Body of pancreas (tissue), 4 donors: ENCODE measurements at regions not wholly inside any gene's neighbourhood (a gene's known extent, or its start where the extent isn't known, plus 50 kb on each side); places are given as distances from the start of the nearest gene placed in this dataset.

Experiments used
- ATAC-seq: fragments of 150-250 bp; one replicate; pipeline ENCODE4 v1.9.1; 2016
- DNase-seq, 4 donors: peaks; one replicate each; pipeline ENCODE4 v3.0.0-alpha.2; 2019
- H3K27ac ChIP-seq, 4 donors: fragments of 200-600 bp; sonication (generic); 1 replicate in 3 of 4; 2 replicates in 1 of 4; pipeline versions ENCODE4 v1.5.1 to v1.6.1; 2016 to 2019; ENCODE audit warnings: mild to moderate bottlenecking in 1 of 4, mixed read lengths in 1 of 4, moderate library complexity in 1 of 4
- H3K27me3 ChIP-seq, 2 donors: fragments of 200-600 bp; sonication (generic); one replicate each; pipeline ENCODE4 v1.6.0; 2016; ENCODE audit warnings: mild to moderate bottlenecking in 1 of 2
- H3K36me3 ChIP-seq, 2 donors: fragments of 200-600 bp; sonication (generic); replicated peaks in 1 of 2; 2 replicates each; pipeline ENCODE4 v1.5.1; 2016; ENCODE audit warnings: low read depth in 2 of 2; ENCODE audit not compliant: insufficient read depth in 1 of 2
- H3K4me1 ChIP-seq: fragments of 200-600 bp; sonication (generic); one replicate; pipeline ENCODE4 v1.6.0; 2016
- H3K4me3 ChIP-seq, 2 donors: fragments of 200-600 bp; sonication (generic); 1 replicate in 1 of 2; 2 replicates in 1 of 2; pipeline ENCODE4 v1.5.1; 2016 to 2019
- H3K9me3 ChIP-seq, 3 donors: fragments of 200-600 bp; sonication (generic); 1 replicate in 2 of 3; 2 replicates in 1 of 3; pipeline ENCODE4 v1.5.1; 2016
- CTCF ChIP-seq, 7 experiments: fragments of 450-650 bp in 4 of 7; fragments of 200-600 bp in 3 of 7; sonication (generic) in 3 of 7; IDR thresholded peaks; one replicate each; pipeline ENCODE4 v1.5.1; 2016 to 2019; ENCODE audit warnings: antibody characterized with exemption in 7 of 7
- POLR2A ChIP-seq, 3 donors: fragments of 450-650 bp; IDR thresholded peaks; one replicate each; pipeline ENCODE4 v1.6.1; 2016; ENCODE audit warnings: antibody characterized with exemption in 3 of 3, mild to moderate bottlenecking in 2 of 3
- WGBS, 2 donors: methylation state at CpG; one replicate each; pipeline ENCODE4 v1.1.5; 2017; 5-methylcytosine and 5-hydroxymethylcytosine counted together
- intact Hi-C: fragments of 100-400 bp; cut with DNase I; formaldehyde crosslinking; loops from one replicate; pipeline ENCODE4 v1.15.1; 2023

GRCh38 chr9:13478639-13479038 is 199.1 kb upstream of the MPDZ start:
- DNase-seq, result no peak
- Histone ChIP-seq H3K27me3 (no peaks in the 10 kb centered on the region), H3K27ac (no peak overlapping the region), H3K36me3 (no peaks in the 10 kb centered on the region), H3K9me3 (no peaks in the 10 kb centered on the region), H3K4me1 (no peaks in the 10 kb centered on the region), H3K4me3 (no peak overlapping the region)
- TF ChIP-seq CTCF (IDR thresholded peaks at IDR 0.05) (no peak), POLR2A (IDR thresholded peaks at IDR 0.05) (no peak)
- ATAC-seq, result no peak
- 43 to 54% methylated on average over 1 of the region's 1 CpG for WGBS, 2 donors
- intact Hi-C loops, result no loop called here

- no peaks in the 10 kb centered on the region for H3K27me3 ChIP-seq
- intact Hi-C loops, result no loop called here
- H3K36me3 ChIP-seq, result no peaks in the 10 kb centered on the region
- DNase-seq (no peak), ATAC-seq (no peak)
- TF ChIP-seq CTCF (IDR thresholded peaks at IDR 0.05) (no peak), POLR2A (IDR thresholded peaks at IDR 0.05) (no peak)
- no peaks in the 10 kb centered on the region for H3K4me1 ChIP-seq
- 50 to 58% methylated on average over 2 of the region's 2 CpGs for WGBS, 2 donors
- H3K27ac ChIP-seq, result no peak overlapping the region
- H3K4me3 ChIP-seq, result no peak overlapping the region
- H3K9me3 ChIP-seq, result no peaks in the 10 kb centered on the region
These were observed 198.7 kb upstream of the MPDZ start for GRCh38 chr9:13478160-13478559.

GRCh38 chr9:13470836-13471235 is 191.3 kb upstream of the MPDZ start:
- TF ChIP-seq CTCF (IDR thresholded peaks at IDR 0.05), result no peak
- no peak for TF ChIP-seq POLR2A (IDR thresholded peaks at IDR 0.05)
- intact Hi-C loops, result no loop called here
- 68 to 76% methylated on average over 3 of the region's 3 CpGs for WGBS, 2 donors
- no peaks in the 10 kb centered on the region for H3K4me1 ChIP-seq
- no peak overlapping the region for H3K27ac ChIP-seq
- H3K4me3 ChIP-seq, result no peak overlapping the region
- H3K36me3 ChIP-seq, result no peaks in the 10 kb centered on the region
- ATAC-seq (no peak), DNase-seq (no peak)
- no peaks in the 10 kb centered on the region for H3K27me3 ChIP-seq
- H3K9me3 ChIP-seq, result no peaks in the 10 kb centered on the region

- ATAC-seq (peak; percentile 45), DNase-seq (no peak)
- no peak overlapping the region for H3K4me3 ChIP-seq
- no peaks in the 10 kb centered on the region for H3K4me1 ChIP-seq
- H3K27me3 ChIP-seq, result no peaks in the 10 kb centered on the region
- H3K9me3 ChIP-seq, result no peaks in the 10 kb centered on the region
- TF ChIP-seq POLR2A (IDR thresholded peaks at IDR 0.05) (no peak), CTCF (IDR thresholded peaks at IDR 0.05) (no peak)
- no peak overlapping the region for H3K27ac ChIP-seq
- H3K36me3 ChIP-seq, result no peaks in the 10 kb centered on the region
- intact Hi-C loops, result no loop called here
- 39 to 43% methylated on average over 2 of the region's 2 CpGs for WGBS, 2 donors
These were observed 187.7 kb upstream of the MPDZ start for GRCh38 chr9:13467157-13467556.

- Histone ChIP-seq H3K4me3 (no peak overlapping the region), H3K27me3 (no peaks in the 10 kb centered on the region), H3K27ac (no peak overlapping the region), H3K9me3 (no peaks in the 10 kb centered on the region), H3K36me3 (no peaks in the 10 kb centered on the region), H3K4me1 (no peaks in the 10 kb centered on the region)
- intact Hi-C loops, result no loop called here
- DNase-seq (no peak), ATAC-seq (no peak)
- WGBS, 2 donors, result 66 to 71% methylated on average over 4 of the region's 4 CpGs
- TF ChIP-seq POLR2A (IDR thresholded peaks at IDR 0.05), result no peak
These were observed 182.0 kb upstream of the MPDZ start for GRCh38 chr9:13461414-13461991.
